GM23338 (cell line): ENCODE measurements at regions not wholly inside any gene's neighbourhood (a gene's known extent, or its start where the extent isn't known, plus 50 kb on each side); places are given as distances from the start of the nearest gene placed in this dataset.

Experiments
- ATAC-seq: fragments of 200-7000 bp; cut with Tn5 transposase; 3 replicates; pipeline ENCODE4 v1.9.1; 2020
- DNase-seq: peaks from one replicate; pipeline ENCODE4 v3.0.0-alpha.2; 2015; ENCODE audit warnings: low spot score
- H2AFZ ChIP-seq: fragments of 200-600 bp; sonication (generic); 2 replicates; pipeline ENCODE4 v1.8.0; 2016; ENCODE audit warnings: antibody characterized with exemption, mild to moderate bottlenecking, moderate library complexity
- H3F3A ChIP-seq: fragments of 200-600 bp; sonication (generic); replicated peaks from 2 replicates; pipeline ENCODE4 v1.8.0; 2017; ENCODE audit warnings: antibody characterized with exemption, mixed run types, low read depth
- H3K27ac ChIP-seq: fragments of 200-600 bp; sonication (generic); 2 replicates; pipeline ENCODE4 v1.6.1; 2016; ENCODE audit warnings: low read depth
- H3K27me3 ChIP-seq: fragments of 200-600 bp; sonication (generic); 2 replicates; pipeline ENCODE4 v1.8.0; 2016; ENCODE audit warnings: mild to moderate bottlenecking, mixed run types, moderate library complexity; ENCODE audit not compliant: insufficient read depth
- H3K36me3 ChIP-seq: fragments of 200-600 bp; sonication (generic); 2 replicates; pipeline ENCODE4 v1.8.0; 2016; ENCODE audit warnings: mild to moderate bottlenecking; ENCODE audit not compliant: insufficient read depth
- H3K4me1 ChIP-seq: fragments of 200-600 bp; sonication (generic); 2 replicates; pipeline ENCODE4 v1.8.0; 2016; ENCODE audit warnings: mild to moderate bottlenecking, moderate library complexity; ENCODE audit not compliant: insufficient read depth
- H3K4me2 ChIP-seq: fragments of 200-600 bp; sonication (generic); 2 replicates; pipeline ENCODE4 v1.7.1; 2017; ENCODE audit warnings: mixed run types
- H3K4me3 ChIP-seq: fragments of 200-600 bp; sonication (generic); 2 replicates; pipeline ENCODE4 v1.6.1; 2016; ENCODE audit warnings: mixed run types
- H3K79me2 ChIP-seq: fragments of 200-600 bp; sonication (generic); replicated peaks from 2 replicates; pipeline ENCODE4 v1.8.0; 2017; ENCODE audit warnings: mild to moderate bottlenecking; ENCODE audit not compliant: insufficient read depth
- H3K9me2 ChIP-seq: fragments of 200-600 bp; sonication (generic); 2 replicates; pipeline ENCODE4 v1.8.0; 2017; ENCODE audit not compliant: insufficient read depth
- H4K20me1 ChIP-seq: fragments of 200-600 bp; sonication (generic); replicated peaks from 2 replicates; pipeline ENCODE4 v1.8.0; 2017; ENCODE audit warnings: mild to moderate bottlenecking; ENCODE audit not compliant: insufficient read depth
- H3K27ac Mint-ChIP-seq: 2 replicates; pipeline ENCODE4 v1.8.0; 2020; ENCODE audit warnings: inconsistent platforms, mild to moderate bottlenecking, moderate library complexity, mixed read lengths
- H3K27me3 Mint-ChIP-seq: 3 replicates; pipeline ENCODE4 v1.8.0; 2022; ENCODE audit warnings: low read depth, mild to moderate bottlenecking, moderate library complexity, mixed read lengths, inconsistent platforms; ENCODE audit not compliant: insufficient read depth, poor library complexity
- H3K36me3 Mint-ChIP-seq: 3 replicates; pipeline ENCODE4 v1.8.0; 2021; ENCODE audit warnings: low read depth, mild to moderate bottlenecking, inconsistent platforms, moderate library complexity, mixed read lengths
- H3K4me1 Mint-ChIP-seq: 3 replicates; pipeline ENCODE4 v1.8.0; 2020; ENCODE audit warnings: mild to moderate bottlenecking, inconsistent platforms, mixed read lengths
- H3K4me3 Mint-ChIP-seq: 3 replicates; pipeline ENCODE4 v1.8.0; 2021; ENCODE audit warnings: moderate library complexity, mild to moderate bottlenecking, inconsistent platforms, mixed read lengths
- H3K9me3 Mint-ChIP-seq: 3 replicates; pipeline ENCODE4 v1.8.0; 2020; ENCODE audit warnings: moderate library complexity, mild to moderate bottlenecking, inconsistent platforms, mixed read lengths
- EZH2phosphoT487 ChIP-seq: fragments of 200-600 bp; sonication (generic); IDR thresholded peaks from one replicate; pipeline ENCODE4 v1.8.1; 2018; ENCODE audit warnings: antibody characterized with exemption; ENCODE audit not compliant: unreplicated experiment
- ZNF114 ChIP-seq: fragments of 250-450 bp; sonication (Bioruptor Pico); IDR thresholded peaks from 2 replicates; pipeline ENCODE4 v1.5.0; 2020; ENCODE audit warnings: mild to moderate bottlenecking, moderate library complexity
- ZNF331 ChIP-seq: fragments of 250-450 bp; sonication (Bioruptor Pico); IDR thresholded peaks from 2 replicates; pipeline ENCODE4 v1.5.0; 2020; ENCODE audit warnings: low read depth, mild to moderate bottlenecking, moderate library complexity
- TF ChIP-seq, protein P1 (sequence below), 2 experiments: fragments of 200-600 bp in 1 of 2; sonication (generic) in 1 of 2; conservative IDR thresholded peaks; 2 replicates each; pipeline versions ENCODE4 v1.5.1 to v1.6.1; 2016 to 2017; ENCODE audit warnings: antibody characterized with exemption in 2 of 2, low read depth in 2 of 2, mild to moderate bottlenecking in 2 of 2, moderate library complexity in 1 of 2
- TF ChIP-seq, protein P2 (sequence below): fragments of 250-450 bp; sonication (Bioruptor Pico); IDR thresholded peaks from 2 replicates; pipeline ENCODE4 v1.5.0; 2020; ENCODE audit warnings: mild to moderate bottlenecking, moderate library complexity

DNA sequence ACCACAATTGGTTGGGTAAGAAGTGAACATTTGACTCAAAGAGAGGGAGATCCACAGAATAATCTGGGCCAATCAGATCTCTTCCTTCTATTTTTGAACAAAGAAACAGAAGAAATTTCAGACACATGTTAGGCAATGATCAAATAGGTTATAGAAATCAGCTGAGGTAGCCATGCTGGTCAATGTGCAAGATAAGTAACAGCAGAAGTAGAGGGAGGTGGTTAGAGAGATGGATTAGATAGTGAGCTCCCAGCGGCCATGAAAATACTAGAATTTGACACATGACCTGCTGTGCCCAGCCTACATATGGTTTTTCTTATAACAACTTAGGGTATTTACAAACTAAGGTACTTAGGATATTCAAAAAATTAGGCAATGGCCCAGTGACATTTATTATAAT is 230.9 kb upstream of the ARID2 start:
- H2AFZ ChIP-seq = no peak overlapping the region
- ATAC-seq = no peak
- Mint-ChIP-seq H3K9me3 (peaks cover 5% of the 10 kb centered on the region), H3K27ac (no peak overlapping the region), H3K4me1 (no peaks in the 10 kb centered on the region), H3K4me3 (no peak overlapping the region), H3K27me3 (peaks cover 2% of the 10 kb centered on the region), H3K36me3 (no peaks in the 10 kb centered on the region)
- no peaks in the 10 kb centered on the region for H4K20me1 ChIP-seq
- H3K27me3 ChIP-seq = no peaks in the 10 kb centered on the region
- H3K79me2 ChIP-seq = no peaks in the 10 kb centered on the region
- no peak overlapping the region for H3K4me3 ChIP-seq
- H3F3A ChIP-seq = no peaks in the 10 kb centered on the region
- H3K27ac ChIP-seq = no peak overlapping the region
- no peak overlapping the region for H3K4me2 ChIP-seq
- no peak for DNase-seq
- no peaks in the 10 kb centered on the region for H3K4me1 ChIP-seq
- H3K9me2 ChIP-seq = peaks cover 19% of the 10 kb centered on the region
- H3K36me3 ChIP-seq = no peaks in the 10 kb centered on the region
- TF ChIP-seq, protein P1, sequence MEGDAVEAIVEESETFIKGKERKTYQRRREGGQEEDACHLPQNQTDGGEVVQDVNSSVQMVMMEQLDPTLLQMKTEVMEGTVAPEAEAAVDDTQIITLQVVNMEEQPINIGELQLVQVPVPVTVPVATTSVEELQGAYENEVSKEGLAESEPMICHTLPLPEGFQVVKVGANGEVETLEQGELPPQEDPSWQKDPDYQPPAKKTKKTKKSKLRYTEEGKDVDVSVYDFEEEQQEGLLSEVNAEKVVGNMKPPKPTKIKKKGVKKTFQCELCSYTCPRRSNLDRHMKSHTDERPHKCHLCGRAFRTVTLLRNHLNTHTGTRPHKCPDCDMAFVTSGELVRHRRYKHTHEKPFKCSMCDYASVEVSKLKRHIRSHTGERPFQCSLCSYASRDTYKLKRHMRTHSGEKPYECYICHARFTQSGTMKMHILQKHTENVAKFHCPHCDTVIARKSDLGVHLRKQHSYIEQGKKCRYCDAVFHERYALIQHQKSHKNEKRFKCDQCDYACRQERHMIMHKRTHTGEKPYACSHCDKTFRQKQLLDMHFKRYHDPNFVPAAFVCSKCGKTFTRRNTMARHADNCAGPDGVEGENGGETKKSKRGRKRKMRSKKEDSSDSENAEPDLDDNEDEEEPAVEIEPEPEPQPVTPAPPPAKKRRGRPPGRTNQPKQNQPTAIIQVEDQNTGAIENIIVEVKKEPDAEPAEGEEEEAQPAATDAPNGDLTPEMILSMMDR (conservative IDR thresholded peaks at IDR 0.05; ENCODE audit: low read depth in 2 of 2) = no peak
- TF ChIP-seq, protein P2, sequence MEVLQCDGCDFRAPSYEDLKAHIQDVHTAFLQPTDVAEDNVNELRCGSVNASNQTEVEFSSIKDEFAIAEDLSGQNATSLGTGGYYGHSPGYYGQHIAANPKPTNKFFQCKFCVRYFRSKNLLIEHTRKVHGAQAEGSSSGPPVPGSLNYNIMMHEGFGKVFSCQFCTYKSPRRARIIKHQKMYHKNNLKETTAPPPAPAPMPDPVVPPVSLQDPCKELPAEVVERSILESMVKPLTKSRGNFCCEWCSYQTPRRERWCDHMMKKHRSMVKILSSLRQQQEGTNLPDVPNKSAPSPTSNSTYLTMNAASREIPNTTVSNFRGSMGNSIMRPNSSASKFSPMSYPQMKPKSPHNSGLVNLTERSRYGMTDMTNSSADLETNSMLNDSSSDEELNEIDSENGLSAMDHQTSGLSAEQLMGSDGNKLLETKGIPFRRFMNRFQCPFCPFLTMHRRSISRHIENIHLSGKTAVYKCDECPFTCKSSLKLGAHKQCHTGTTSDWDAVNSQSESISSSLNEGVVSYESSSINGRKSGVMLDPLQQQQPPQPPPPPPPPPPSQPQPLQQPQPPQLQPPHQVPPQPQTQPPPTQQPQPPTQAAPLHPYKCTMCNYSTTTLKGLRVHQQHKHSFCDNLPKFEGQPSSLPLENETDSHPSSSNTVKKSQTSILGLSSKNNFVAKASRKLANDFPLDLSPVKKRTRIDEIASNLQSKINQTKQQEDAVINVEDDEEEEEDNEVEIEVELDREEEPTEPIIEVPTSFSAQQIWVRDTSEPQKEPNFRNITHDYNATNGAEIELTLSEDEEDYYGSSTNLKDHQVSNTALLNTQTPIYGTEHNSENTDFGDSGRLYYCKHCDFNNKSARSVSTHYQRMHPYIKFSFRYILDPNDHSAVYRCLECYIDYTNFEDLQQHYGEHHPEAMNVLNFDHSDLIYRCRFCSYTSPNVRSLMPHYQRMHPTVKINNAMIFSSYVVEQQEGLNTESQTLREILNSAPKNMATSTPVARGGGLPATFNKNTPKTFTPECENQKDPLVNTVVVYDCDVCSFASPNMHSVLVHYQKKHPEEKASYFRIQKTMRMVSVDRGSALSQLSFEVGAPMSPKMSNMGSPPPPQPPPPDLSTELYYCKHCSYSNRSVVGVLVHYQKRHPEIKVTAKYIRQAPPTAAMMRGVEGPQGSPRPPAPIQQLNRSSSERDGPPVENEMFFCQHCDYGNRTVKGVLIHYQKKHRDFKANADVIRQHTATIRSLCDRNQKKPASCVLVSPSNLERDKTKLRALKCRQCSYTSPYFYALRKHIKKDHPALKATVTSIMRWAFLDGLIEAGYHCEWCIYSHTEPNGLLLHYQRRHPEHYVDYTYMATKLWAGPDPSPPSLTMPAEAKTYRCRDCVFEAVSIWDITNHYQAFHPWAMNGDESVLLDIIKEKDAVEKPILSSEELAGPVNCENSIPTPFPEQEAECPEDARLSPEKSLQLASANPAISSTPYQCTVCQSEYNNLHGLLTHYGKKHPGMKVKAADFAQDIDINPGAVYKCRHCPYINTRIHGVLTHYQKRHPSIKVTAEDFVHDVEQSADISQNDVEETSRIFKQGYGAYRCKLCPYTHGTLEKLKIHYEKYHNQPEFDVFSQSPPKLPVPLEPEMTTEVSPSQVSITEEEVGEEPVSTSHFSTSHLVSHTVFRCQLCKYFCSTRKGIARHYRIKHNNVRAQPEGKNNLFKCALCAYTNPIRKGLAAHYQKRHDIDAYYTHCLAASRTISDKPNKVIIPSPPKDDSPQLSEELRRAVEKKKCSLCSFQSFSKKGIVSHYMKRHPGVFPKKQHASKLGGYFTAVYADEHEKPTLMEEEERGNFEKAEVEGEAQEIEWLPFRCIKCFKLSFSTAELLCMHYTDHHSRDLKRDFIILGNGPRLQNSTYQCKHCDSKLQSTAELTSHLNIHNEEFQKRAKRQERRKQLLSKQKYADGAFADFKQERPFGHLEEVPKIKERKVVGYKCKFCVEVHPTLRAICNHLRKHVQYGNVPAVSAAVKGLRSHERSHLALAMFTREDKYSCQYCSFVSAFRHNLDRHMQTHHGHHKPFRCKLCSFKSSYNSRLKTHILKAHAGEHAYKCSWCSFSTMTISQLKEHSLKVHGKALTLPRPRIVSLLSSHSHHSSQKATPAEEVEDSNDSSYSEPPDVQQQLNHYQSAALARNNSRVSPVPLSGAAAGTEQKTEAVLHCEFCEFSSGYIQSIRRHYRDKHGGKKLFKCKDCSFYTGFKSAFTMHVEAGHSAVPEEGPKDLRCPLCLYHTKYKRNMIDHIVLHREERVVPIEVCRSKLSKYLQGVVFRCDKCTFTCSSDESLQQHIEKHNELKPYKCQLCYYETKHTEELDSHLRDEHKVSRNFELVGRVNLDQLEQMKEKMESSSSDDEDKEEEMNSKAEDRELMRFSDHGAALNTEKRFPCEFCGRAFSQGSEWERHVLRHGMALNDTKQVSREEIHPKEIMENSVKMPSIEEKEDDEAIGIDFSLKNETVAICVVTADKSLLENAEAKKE (CRISPR knock-in tag) = no peak
- TF ChIP-seq ZNF114 (no peak), EZH2phosphoT487 (no peak), ZNF331 (no peak)
